ENCODE measurements at regions not wholly inside any gene's neighbourhood (a gene's known extent, or its start where the extent isn't known, plus 50 kb on each side); places are given as distances from the start of the nearest gene placed in this dataset.

DNA sequence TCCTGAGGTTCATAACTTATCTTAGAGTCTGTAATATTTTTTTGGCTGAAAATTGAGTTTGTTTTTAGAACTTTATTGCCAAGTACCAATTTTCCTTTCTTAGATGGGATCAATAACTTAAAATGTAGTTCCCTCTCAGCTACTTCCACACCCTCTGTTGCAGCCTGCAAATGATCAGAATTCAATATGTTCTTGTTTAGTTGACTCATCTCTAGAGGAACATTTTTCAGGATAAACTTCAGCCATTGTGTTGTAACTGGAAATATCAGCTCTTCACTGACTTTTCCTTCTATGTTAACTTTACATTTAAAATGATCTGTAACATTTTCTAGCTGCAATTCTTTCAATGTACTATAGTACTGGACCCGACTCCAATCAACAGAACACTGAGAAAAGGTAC, 115.7 kb downstream of the ESM1 start:
- H3K4me2 ChIP-seq (ENCODE audit: low read length) = no peak overlapping the region
- no peaks in the 10 kb centered on the region for H3K9me3 ChIP-seq (ENCODE audit: low read length)
- H4K20me1 ChIP-seq (ENCODE audit: low read length) = no peaks in the 10 kb centered on the region
- no peak overlapping the region for H2AFZ ChIP-seq (ENCODE audit: low read length)
- H3K27ac ChIP-seq (ENCODE audit: low read length) = no peak overlapping the region
- POLR2A ChIA-PET (ENCODE audit: unreplicated experiment) = no interaction called here
- H3K36me3 ChIP-seq (ENCODE audit: low read depth, low read length) = no peaks in the 10 kb centered on the region
- no peaks in the 10 kb centered on the region for H3F3A ChIP-seq (ENCODE audit: low read length, unreplicated experiment)
- TF ChIP-seq EZH2phosphoT487 (IDR thresholded peaks at IDR 0.05; ENCODE audit: borderline replicate concordance, low read length) (no peak), EZH2 (IDR thresholded peaks at IDR 0.05; ENCODE audit: low read length, unreplicated experiment) (no peak)
- TF ChIP-seq, protein P1, sequence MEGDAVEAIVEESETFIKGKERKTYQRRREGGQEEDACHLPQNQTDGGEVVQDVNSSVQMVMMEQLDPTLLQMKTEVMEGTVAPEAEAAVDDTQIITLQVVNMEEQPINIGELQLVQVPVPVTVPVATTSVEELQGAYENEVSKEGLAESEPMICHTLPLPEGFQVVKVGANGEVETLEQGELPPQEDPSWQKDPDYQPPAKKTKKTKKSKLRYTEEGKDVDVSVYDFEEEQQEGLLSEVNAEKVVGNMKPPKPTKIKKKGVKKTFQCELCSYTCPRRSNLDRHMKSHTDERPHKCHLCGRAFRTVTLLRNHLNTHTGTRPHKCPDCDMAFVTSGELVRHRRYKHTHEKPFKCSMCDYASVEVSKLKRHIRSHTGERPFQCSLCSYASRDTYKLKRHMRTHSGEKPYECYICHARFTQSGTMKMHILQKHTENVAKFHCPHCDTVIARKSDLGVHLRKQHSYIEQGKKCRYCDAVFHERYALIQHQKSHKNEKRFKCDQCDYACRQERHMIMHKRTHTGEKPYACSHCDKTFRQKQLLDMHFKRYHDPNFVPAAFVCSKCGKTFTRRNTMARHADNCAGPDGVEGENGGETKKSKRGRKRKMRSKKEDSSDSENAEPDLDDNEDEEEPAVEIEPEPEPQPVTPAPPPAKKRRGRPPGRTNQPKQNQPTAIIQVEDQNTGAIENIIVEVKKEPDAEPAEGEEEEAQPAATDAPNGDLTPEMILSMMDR (conservative IDR thresholded peaks at IDR 0.05; ENCODE audit: low read depth, low read length) = no peak
- H3K9me2 ChIP-seq (replicated peaks; ENCODE audit: low read length) = no peaks in the 10 kb centered on the region
- DNase-seq = no peak
- H3K4me1 ChIP-seq (ENCODE audit: insufficient read depth, low read length) = peaks cover 7% of the 10 kb centered on the region
- H3K4me3 ChIP-seq (ENCODE audit: low read length) = no peak overlapping the region
- H3K9ac ChIP-seq (ENCODE audit: low read length) = no peak overlapping the region
- CTCF ChIA-PET = no interaction called here
- ATAC-seq = no peak
- no TSS peak for BruUV-seq (replicated peaks)
- no peaks in the 10 kb centered on the region for H3K79me2 ChIP-seq (ENCODE audit: low read length)
- intact Hi-C loops (cut with micrococcal nuclease) = no loop called here
- peaks cover 17% of the 10 kb centered on the region; the same call in 1 of the 2 replicates for H3K27me3 ChIP-seq (ENCODE audit: low read length)

DNA sequence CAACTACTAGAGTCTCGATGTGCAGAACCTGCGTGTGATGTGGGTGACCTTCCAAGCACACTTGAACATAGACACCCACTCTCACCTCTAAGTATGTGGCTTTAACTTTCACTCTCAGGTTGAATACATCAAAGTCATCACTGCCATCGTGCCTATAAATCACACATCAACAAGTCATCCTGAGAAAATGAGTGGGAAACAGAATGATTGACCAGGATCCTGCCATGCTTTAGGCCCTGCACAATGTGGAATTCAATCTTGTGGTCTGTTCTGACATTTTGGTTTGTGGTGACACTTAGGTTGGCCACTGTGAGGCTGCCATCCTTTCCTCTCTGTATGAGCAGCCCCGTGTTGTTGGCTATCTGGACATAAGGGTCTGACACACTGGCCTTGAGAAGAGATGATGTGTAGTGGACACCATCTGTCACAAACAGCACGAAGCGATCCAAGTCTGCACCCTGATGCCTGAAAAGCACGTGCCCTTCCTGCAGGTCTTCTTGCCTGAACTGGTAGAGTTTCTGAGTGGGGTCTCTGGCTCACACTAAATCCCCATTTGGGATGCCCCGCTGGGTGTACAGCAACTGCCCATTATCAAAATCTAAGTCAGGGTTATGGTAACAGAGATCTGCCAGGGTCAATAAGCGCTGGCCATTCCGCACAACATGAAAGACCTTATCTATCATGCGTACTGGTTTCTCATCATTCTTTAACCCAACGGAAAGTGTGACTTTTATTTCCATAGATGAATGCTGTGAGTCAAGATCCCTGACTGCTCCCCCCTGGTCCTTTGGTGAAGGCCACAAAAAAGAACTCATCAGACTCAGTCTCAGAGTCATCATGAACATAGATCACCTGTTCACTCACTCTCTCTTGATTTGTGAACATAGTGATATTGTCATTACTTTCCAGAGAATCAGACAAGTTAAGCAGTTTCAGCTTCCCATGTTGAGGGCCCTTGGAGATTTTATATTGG, 116.6 kb downstream of the ESM1 start:
- Histone ChIP-seq H3K4me2 (ENCODE audit: low read length) (no peak overlapping the region), H3K9me3 (ENCODE audit: low read length) (no peaks in the 10 kb centered on the region), H3K4me1 (ENCODE audit: insufficient read depth, low read length) (no peaks in the 10 kb centered on the region), H3K36me3 (ENCODE audit: low read depth, low read length) (no peaks in the 10 kb centered on the region), H3K9ac (ENCODE audit: low read length) (no peak overlapping the region), H3K4me3 (ENCODE audit: low read length) (no peak overlapping the region), H3K9me2 (replicated peaks; ENCODE audit: low read length) (no peaks in the 10 kb centered on the region), H3F3A (ENCODE audit: low read length, unreplicated experiment) (no peaks in the 10 kb centered on the region), H3K27me3 (ENCODE audit: low read length) (peaks cover 17% of the 10 kb centered on the region; the same call in 1 of the 2 replicates), H3K79me2 (ENCODE audit: low read length) (no peaks in the 10 kb centered on the region), H4K20me1 (ENCODE audit: low read length) (no peaks in the 10 kb centered on the region), H2AFZ (ENCODE audit: low read length) (no peak overlapping the region), H3K27ac (ENCODE audit: low read length) (no peak overlapping the region)
- intact Hi-C loops (cut with micrococcal nuclease) = no loop called here
- BruUV-seq (replicated peaks) = no TSS peak
- ChIA-PET POLR2A (ENCODE audit: unreplicated experiment) (no interaction called here), CTCF (no interaction called here)
- ATAC-seq = no peak
- no peak for DNase-seq
- TF ChIP-seq, protein P1 (conservative IDR thresholded peaks at IDR 0.05; ENCODE audit: low read depth, low read length) = no peak
- TF ChIP-seq EZH2 (IDR thresholded peaks at IDR 0.05; ENCODE audit: low read length, unreplicated experiment) = no peak
- no peak for TF ChIP-seq EZH2phosphoT487 (IDR thresholded peaks at IDR 0.05; ENCODE audit: borderline replicate concordance, low read length)
